Heart left ventricle (tissue), 13 donors: ENCODE measurements at regions not wholly inside any gene's neighbourhood (a gene's known extent, or its start where the extent isn't known, plus 50 kb on each side); places are given as distances from the start of the nearest gene placed in this dataset.

Experiments
- POLR2A ChIP-seq, 2 donors: fragments of 450-650 bp; IDR thresholded peaks; one replicate each; pipeline ENCODE4 v1.6.1; 2017; ENCODE audit warnings: antibody characterized with exemption in 2 of 2, mild to moderate bottlenecking in 2 of 2, moderate library complexity in 2 of 2
- TF ChIP-seq, protein P1 (sequence below), 12 donors: fragments of 200-600 bp; sonication (generic) in 4 of 12; IDR thresholded peaks; one replicate each; pipeline versions ENCODE4 v1.5.0 to v1.8.0; 2018 to 2022; ENCODE audit warnings: antibody characterized with exemption in 12 of 12, mild to moderate bottlenecking in 5 of 12
- donor health status: ischemic (EF 13 %, LVEDD 7.1; RV severe dilation, severe dysfunction).
- donor health status: DM: no; HTN: yes; CAD: no.
- donor health status: DM: no; HTN: no; CAD: no.
- donor health status: ischemic (EF 25% LVEDD 6.9; RV normal size, moderate dysfunction).
- donor health status: ischemic (EF 25% LVEDD 5.7; RV mildly dilated, moderate dysfunction).
- donor health status: ischemic (EF 35%, LVEDD 5.7; RV mildly dilated, moderate dysfunction).
- donor health status: nonischemic (EF 11% LVEDD 7.7; RV severe dilation, severe dysfunction).
- donor health status: DM: yes; HTN: yes; CAD: no.
- donor health status: PGD.
- donor health status: ischemic (EF 29% LVEDD 5.4; RV normal size, mild dysfunction).
- donor health status: nonischemic (EF 23%, LVEDD 6.1; RV moderate dilation, normal function).

DNA sequence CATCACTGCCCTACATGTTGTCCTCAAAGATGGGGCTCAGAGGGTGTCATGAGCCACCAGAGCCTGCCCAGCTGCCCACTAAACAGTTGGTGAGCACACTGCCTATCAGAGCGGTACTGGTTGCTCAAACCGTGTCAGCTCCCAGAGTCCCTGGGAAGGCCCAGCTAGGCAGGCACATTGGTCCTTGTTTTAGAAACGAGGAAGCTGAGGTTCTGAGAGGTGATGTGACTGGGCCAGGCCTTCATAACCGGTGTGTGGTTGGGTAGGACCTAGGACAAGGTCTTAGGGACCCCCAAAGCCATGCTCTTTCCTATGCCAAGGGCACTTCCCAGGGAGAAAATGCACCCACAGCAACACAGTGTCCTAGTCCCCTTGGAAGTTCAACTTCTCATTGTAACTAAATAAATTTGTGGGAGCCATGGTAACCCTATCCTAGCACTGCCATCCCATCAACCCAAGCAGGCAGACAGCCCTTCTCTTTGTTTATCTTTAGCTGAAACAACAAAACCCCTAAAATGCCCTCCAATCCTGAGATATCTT, 174.7 kb upstream of the PDE1C start:
- TF ChIP-seq, protein P1, sequence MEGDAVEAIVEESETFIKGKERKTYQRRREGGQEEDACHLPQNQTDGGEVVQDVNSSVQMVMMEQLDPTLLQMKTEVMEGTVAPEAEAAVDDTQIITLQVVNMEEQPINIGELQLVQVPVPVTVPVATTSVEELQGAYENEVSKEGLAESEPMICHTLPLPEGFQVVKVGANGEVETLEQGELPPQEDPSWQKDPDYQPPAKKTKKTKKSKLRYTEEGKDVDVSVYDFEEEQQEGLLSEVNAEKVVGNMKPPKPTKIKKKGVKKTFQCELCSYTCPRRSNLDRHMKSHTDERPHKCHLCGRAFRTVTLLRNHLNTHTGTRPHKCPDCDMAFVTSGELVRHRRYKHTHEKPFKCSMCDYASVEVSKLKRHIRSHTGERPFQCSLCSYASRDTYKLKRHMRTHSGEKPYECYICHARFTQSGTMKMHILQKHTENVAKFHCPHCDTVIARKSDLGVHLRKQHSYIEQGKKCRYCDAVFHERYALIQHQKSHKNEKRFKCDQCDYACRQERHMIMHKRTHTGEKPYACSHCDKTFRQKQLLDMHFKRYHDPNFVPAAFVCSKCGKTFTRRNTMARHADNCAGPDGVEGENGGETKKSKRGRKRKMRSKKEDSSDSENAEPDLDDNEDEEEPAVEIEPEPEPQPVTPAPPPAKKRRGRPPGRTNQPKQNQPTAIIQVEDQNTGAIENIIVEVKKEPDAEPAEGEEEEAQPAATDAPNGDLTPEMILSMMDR (IDR thresholded peaks at IDR 0.05), result no peak
- no peak for TF ChIP-seq POLR2A (IDR thresholded peaks at IDR 0.05)
